Testis (tissue), 2 donors: ENCODE measurements at regions not wholly inside any gene's neighbourhood (a gene's known extent, or its start where the extent isn't known, plus 50 kb on each side); places are given as distances from the start of the nearest gene placed in this dataset.

ENCODE experiments used
- DNase-seq: peaks from one replicate; pipeline ENCODE4 v3.0.0-alpha.2; 2019
- H3K27ac ChIP-seq, 2 donors: fragments of 200-600 bp; sonication (generic); one replicate each; pipeline ENCODE4 v1.5.1; 2019
- H3K27me3 ChIP-seq: fragments of 200-600 bp; sonication (generic); one replicate; pipeline ENCODE4 v1.5.1; 2019
- H3K36me3 ChIP-seq: fragments of 200-600 bp; sonication (generic); one replicate; pipeline ENCODE4 v1.5.1; 2017; ENCODE audit warnings: low read depth; ENCODE audit errors: missing control alignments
- H3K4me1 ChIP-seq: fragments of 200-600 bp; sonication (generic); one replicate; pipeline ENCODE4 v1.5.1; 2019
- H3K4me3 ChIP-seq, 2 donors: fragments of 200-600 bp; sonication (generic); one replicate each; pipeline ENCODE4 v1.5.1; 2017 to 2019
- H3K9me3 ChIP-seq: fragments of 200-600 bp; sonication (generic); one replicate; pipeline ENCODE4 v1.5.1; 2017
- CTCF ChIP-seq, 3 experiments: fragments of 450-650 bp in 2 of 3; fragments of 200-600 bp in 1 of 3; sonication (generic) in 1 of 3; IDR thresholded peaks; one replicate each; pipeline ENCODE4 v1.5.1; 2016 to 2019; ENCODE audit warnings: antibody characterized with exemption in 3 of 3, mild to moderate bottlenecking in 2 of 3, moderate library complexity in 1 of 3
- POLR2A ChIP-seq: fragments of 450-650 bp; IDR thresholded peaks from one replicate; pipeline ENCODE4 v1.6.1; 2017; ENCODE audit warnings: antibody characterized with exemption, mild to moderate bottlenecking, moderate library complexity
- WGBS, 2 donors: methylation state at CpG; one replicate each; pipeline ENCODE4 v1.1.5; 2018; 5-methylcytosine and 5-hydroxymethylcytosine counted together
- intact Hi-C: fragments of 100-400 bp; cut with DNase I; formaldehyde crosslinking; loops from one replicate; pipeline ENCODE4 v1.15.1; 2023; ENCODE audit warnings: low total_unique reads

GRCh38 chr6:62889240-62889639 lies 322.0 kb upstream of the FKBP1C start:
- H3K9me3 ChIP-seq, result no peaks in the 10 kb centered on the region
- H3K27ac ChIP-seq, result no peak overlapping the region
- intact Hi-C loops, result no loop called here
- H3K27me3 ChIP-seq, result no peaks in the 10 kb centered on the region
- TF ChIP-seq CTCF (IDR thresholded peaks at IDR 0.05), result no peak
- TF ChIP-seq POLR2A, result no peak
- DNase-seq, result no peak
- H3K4me3 ChIP-seq, result no peak overlapping the region
- H3K36me3 ChIP-seq, result no peaks in the 10 kb centered on the region
- no peaks in the 10 kb centered on the region for H3K4me1 ChIP-seq
- WGBS, 2 donors, result 71 to 81% methylated on average over 2 of the region's 2 CpGs

- no peak for DNase-seq
- no peaks in the 10 kb centered on the region for H3K27me3 ChIP-seq
- H3K36me3 ChIP-seq, result no peaks in the 10 kb centered on the region
- intact Hi-C loops, result no loop called here
- no peak overlapping the region for H3K4me3 ChIP-seq
- TF ChIP-seq CTCF (IDR thresholded peaks at IDR 0.05), result peak in 1 of 3 experiments; percentile 54
- no peak for TF ChIP-seq POLR2A
- H3K9me3 ChIP-seq, result no peaks in the 10 kb centered on the region
- H3K4me1 ChIP-seq, result no peaks in the 10 kb centered on the region
- WGBS, 2 donors, result 33 to 40% methylated on average over 2 of the region's 2 CpGs
- no peak overlapping the region for H3K27ac ChIP-seq
Observed at GRCh38 chr6:62891065-62891647, 320.1 kb upstream of the FKBP1C start.

GRCh38 chr6:62894114-62894513 lies 317.2 kb upstream of the FKBP1C start:
- H3K36me3 ChIP-seq, result no peaks in the 10 kb centered on the region
- no peaks in the 10 kb centered on the region for H3K4me1 ChIP-seq
- 71 to 81% methylated on average over 1 of the region's 1 CpG for WGBS, 2 donors
- H3K27ac ChIP-seq, result no peak overlapping the region
- DNase-seq, result no peak
- TF ChIP-seq POLR2A (no peak), CTCF (IDR thresholded peaks at IDR 0.05) (no peak)
- intact Hi-C loops, result no loop called here
- H3K9me3 ChIP-seq, result no peaks in the 10 kb centered on the region
- H3K27me3 ChIP-seq, result no peaks in the 10 kb centered on the region
- H3K4me3 ChIP-seq, result no peak overlapping the region

GRCh38 chr6:62903266-62903665 lies 308.0 kb upstream of the FKBP1C start:
- TF ChIP-seq CTCF (IDR thresholded peaks at IDR 0.05) (no peak), POLR2A (no peak)
- Histone ChIP-seq H3K4me1 (no peaks in the 10 kb centered on the region), H3K27ac (no peak overlapping the region), H3K36me3 (no peaks in the 10 kb centered on the region), H3K9me3 (no peaks in the 10 kb centered on the region), H3K4me3 (no peak overlapping the region), H3K27me3 (no peaks in the 10 kb centered on the region)
- intact Hi-C loops, result no loop called here
- DNase-seq, result no peak
- WGBS, 2 donors, result 85 to 93% methylated on average over 1 of the region's 1 CpG

GRCh38 chr6:62904687-62905086 lies 306.6 kb upstream of the FKBP1C start:
- no peak for TF ChIP-seq POLR2A
- no peak for TF ChIP-seq CTCF (IDR thresholded peaks at IDR 0.05)
- Histone ChIP-seq H3K9me3 (no peaks in the 10 kb centered on the region), H3K27ac (no peak overlapping the region), H3K4me1 (no peaks in the 10 kb centered on the region), H3K27me3 (no peaks in the 10 kb centered on the region), H3K4me3 (no peak overlapping the region), H3K36me3 (no peaks in the 10 kb centered on the region)
- 87 to 100% methylated on average over 1 to 5 of the region's 5 CpGs for WGBS, 2 donors
- intact Hi-C loops, result no loop called here
- DNase-seq, result no peak
